Glutamatergic neuron (in vitro differentiated cells): ENCODE measurements at regions not wholly inside any gene's neighbourhood (a gene's known extent, or its start where the extent isn't known, plus 50 kb on each side); places are given as distances from the start of the nearest gene placed in this dataset.

Experiments
- DNase-seq: peaks from one replicate; pipeline ENCODE4 v3.0.0; 2022
- H3K27ac Mint-ChIP-seq: one replicate; pipeline ENCODE4 v1.8.0; 2020; ENCODE audit warnings: mild to moderate bottlenecking, mixed read lengths, inconsistent platforms; ENCODE audit not compliant: unreplicated experiment
- H3K27me3 Mint-ChIP-seq: one replicate; pipeline ENCODE4 v1.8.0; 2020; ENCODE audit warnings: mild to moderate bottlenecking, moderate library complexity, mixed read lengths, inconsistent platforms; ENCODE audit not compliant: unreplicated experiment
- H3K36me3 Mint-ChIP-seq: one replicate; pipeline ENCODE4 v1.8.0; 2020; ENCODE audit warnings: mild to moderate bottlenecking, mixed read lengths, inconsistent platforms; ENCODE audit not compliant: unreplicated experiment
- H3K4me1 Mint-ChIP-seq: one replicate; pipeline ENCODE4 v1.8.0; 2020; ENCODE audit warnings: mild to moderate bottlenecking, low read depth, mixed read lengths, inconsistent platforms; ENCODE audit not compliant: unreplicated experiment
- H3K4me3 Mint-ChIP-seq: one replicate; pipeline ENCODE4 v1.8.0; 2020; ENCODE audit warnings: mild to moderate bottlenecking, mixed read lengths, inconsistent platforms; ENCODE audit not compliant: unreplicated experiment
- H3K9me3 Mint-ChIP-seq: one replicate; pipeline ENCODE4 v1.8.0; 2020; ENCODE audit warnings: mild to moderate bottlenecking, moderate library complexity, mixed read lengths, inconsistent platforms; ENCODE audit not compliant: unreplicated experiment
- CTCF ChIP-seq: fragments of 200-600 bp; sonication (generic); IDR thresholded peaks from one replicate; pipeline ENCODE4 v1.5.0; 2021; ENCODE audit not compliant: partially characterized antibody, unreplicated experiment

- H3K9me3 Mint-ChIP-seq, result no peaks in the 10 kb centered on the region
- no peak for TF ChIP-seq CTCF
Measured at GRCh38 chr10:62613859-62614258, 190.7 kb upstream of the ADO start.

GRCh38 chr10:62614389-62615157 is 189.9 kb upstream of the ADO start:
- no peaks in the 10 kb centered on the region for H3K9me3 Mint-ChIP-seq
- H3K27ac Mint-ChIP-seq, result no peak overlapping the region
- no peak for DNase-seq
- no peak overlapping the region for H3K4me3 Mint-ChIP-seq
- TF ChIP-seq CTCF, result no peak
- H3K4me1 Mint-ChIP-seq, result peaks cover 11% of the 10 kb centered on the region
- peaks cover 5% of the 10 kb centered on the region for H3K36me3 Mint-ChIP-seq
- H3K27me3 Mint-ChIP-seq, result peaks cover 6% of the 10 kb centered on the region

More at GRCh38 chr10:62613859-62614258, 190.7 kb upstream of the ADO start:
- no peak overlapping the region for H3K4me3 Mint-ChIP-seq
- H3K4me1 Mint-ChIP-seq, result peaks cover 10% of the 10 kb centered on the region
- peaks cover 6% of the 10 kb centered on the region for H3K27me3 Mint-ChIP-seq
- H3K27ac Mint-ChIP-seq, result no peak overlapping the region
- peaks cover 5% of the 10 kb centered on the region for H3K36me3 Mint-ChIP-seq
- DNase-seq, result no peak

- H3K27me3 Mint-ChIP-seq, result peaks cover 2% of the 10 kb centered on the region
- no peak overlapping the region for H3K27ac Mint-ChIP-seq
- no peak overlapping the region for H3K4me3 Mint-ChIP-seq
- H3K4me1 Mint-ChIP-seq, result peaks cover 8% of the 10 kb centered on the region
- H3K9me3 Mint-ChIP-seq, result no peaks in the 10 kb centered on the region
- no peaks in the 10 kb centered on the region for H3K36me3 Mint-ChIP-seq
- DNase-seq, result no peak
- no peak for TF ChIP-seq CTCF
Measured at GRCh38 chr10:62616885-62617590, 187.5 kb upstream of the ADO start.

GRCh38 chr10:62617652-62618051 is 186.9 kb upstream of the ADO start:
- TF ChIP-seq CTCF, result no peak
- Mint-ChIP-seq H3K36me3 (no peaks in the 10 kb centered on the region), H3K27me3 (peaks cover 2% of the 10 kb centered on the region), H3K27ac (no peak overlapping the region), H3K9me3 (no peaks in the 10 kb centered on the region), H3K4me3 (no peak overlapping the region), H3K4me1 (peaks cover 8% of the 10 kb centered on the region)
- no peak for DNase-seq

GRCh38 chr10:62618054-62618453 is 186.5 kb upstream of the ADO start:
- no peak for DNase-seq
- Mint-ChIP-seq H3K4me1 (peaks cover 8% of the 10 kb centered on the region), H3K4me3 (no peak overlapping the region), H3K9me3 (no peaks in the 10 kb centered on the region), H3K27ac (no peak overlapping the region), H3K27me3 (peaks cover 2% of the 10 kb centered on the region), H3K36me3 (no peaks in the 10 kb centered on the region)
- no peak for TF ChIP-seq CTCF
